GM12891 (cell line): ENCODE measurements at regions not wholly inside any gene's neighbourhood (a gene's known extent, or its start where the extent isn't known, plus 50 kb on each side); places are given as distances from the start of the nearest gene placed in this dataset.

Experiments used
- POLR2A ChIP-seq: IDR thresholded peaks from 2 replicates; pipeline ENCODE4 v1.6.1; 2011; ENCODE audit warnings: low read depth, low read length, control low read depth
- POLR2AphosphoS5 ChIP-seq: IDR thresholded peaks from 2 replicates; pipeline ENCODE4 v1.6.1; 2011; ENCODE audit warnings: low read depth, low read length, control low read depth
- SPI1 ChIP-seq: IDR thresholded peaks from 2 replicates; pipeline ENCODE4 v1.6.1; 2011; ENCODE audit warnings: low read depth, low read length, control low read depth
- TAF1 ChIP-seq: IDR thresholded peaks from 2 replicates; pipeline ENCODE4 v1.6.1; 2011; ENCODE audit warnings: low read depth, low read length, control low read depth

- TF ChIP-seq POLR2A (no peak), POLR2AphosphoS5 (no peak), SPI1 (no peak), TAF1 (no peak)
These were observed 160.0 kb upstream of the TMEM161B start for GRCh38 chr5:88428633-88429032.
